ENCODE measurements at regions not wholly inside any gene's neighbourhood (a gene's known extent, or its start where the extent isn't known, plus 50 kb on each side); places are given as distances from the start of the nearest gene placed in this dataset.

GRCh38 chr6:14452567-14453527 lies 335.3 kb downstream of the CD83 start:
- Histone ChIP-seq H3K36me3 (ENCODE audit: low read length) (no peaks in the 10 kb centered on the region), H3K4me3 (ENCODE audit: insufficient read depth, low read length, poor library complexity, severe bottlenecking) (no peak overlapping the region), H3K9me3 (ENCODE audit: insufficient read depth, low read length) (no peaks in the 10 kb centered on the region), H3K4me2 (ENCODE audit: low read depth, low read length, poor library complexity, severe bottlenecking) (no peak overlapping the region), H4K20me1 (ENCODE audit: low read depth, low read length) (no peaks in the 10 kb centered on the region), H3F3A (ENCODE audit: insufficient read depth) (no peaks in the 10 kb centered on the region), H3K9me2 (replicated peaks; ENCODE audit: insufficient read depth, low read length) (no peaks in the 10 kb centered on the region), H3K27me3 (ENCODE audit: low read length) (no peaks in the 10 kb centered on the region), H3K27ac (ENCODE audit: low read depth, low read length) (no peak overlapping the region), H2AFZ (ENCODE audit: low read depth, low read length, severe bottlenecking) (no peak overlapping the region), H3K79me2 (ENCODE audit: insufficient read depth, low read length) (no peaks in the 10 kb centered on the region), H3K9ac (ENCODE audit: low read length) (no peak overlapping the region)
- TF ChIP-seq CTCF (IDR thresholded peaks at IDR 0.05; ENCODE audit: insufficient read depth, low read length, poor library complexity, severe bottlenecking) (no peak), EZH2phosphoT487 (conservative IDR thresholded peaks at IDR 0.05; ENCODE audit: low read length) (no peak)

GRCh38 chr6:14453712-14454472 lies 336.3 kb downstream of the CD83 start:
- no peak overlapping the region for H2AFZ ChIP-seq (ENCODE audit: low read depth, low read length, severe bottlenecking)
- no peak overlapping the region for H3K4me3 ChIP-seq (ENCODE audit: insufficient read depth, low read length, poor library complexity, severe bottlenecking)
- no peak overlapping the region for H3K9ac ChIP-seq (ENCODE audit: low read length)
- no peaks in the 10 kb centered on the region for H4K20me1 ChIP-seq (ENCODE audit: low read depth, low read length)
- TF ChIP-seq EZH2phosphoT487 (conservative IDR thresholded peaks at IDR 0.05; ENCODE audit: low read length) (no peak), CTCF (IDR thresholded peaks at IDR 0.05; ENCODE audit: insufficient read depth, low read length, poor library complexity, severe bottlenecking) (no peak)
- no peaks in the 10 kb centered on the region for H3K9me2 ChIP-seq (replicated peaks; ENCODE audit: insufficient read depth, low read length)
- H3K4me2 ChIP-seq (ENCODE audit: low read depth, low read length, poor library complexity, severe bottlenecking) = no peak overlapping the region
- no peaks in the 10 kb centered on the region for H3K9me3 ChIP-seq (ENCODE audit: insufficient read depth, low read length)
- no peaks in the 10 kb centered on the region for H3K36me3 ChIP-seq (ENCODE audit: low read length)
- H3K79me2 ChIP-seq (ENCODE audit: insufficient read depth, low read length) = no peaks in the 10 kb centered on the region
- H3K27me3 ChIP-seq (ENCODE audit: low read length) = no peaks in the 10 kb centered on the region
- H3F3A ChIP-seq (ENCODE audit: insufficient read depth) = no peaks in the 10 kb centered on the region
- no peak overlapping the region for H3K27ac ChIP-seq (ENCODE audit: low read depth, low read length)

- no peak overlapping the region for H3K4me3 ChIP-seq (ENCODE audit: insufficient read depth, low read length, poor library complexity, severe bottlenecking)
- no peak overlapping the region for H3K27ac ChIP-seq (ENCODE audit: low read depth, low read length)
- no peaks in the 10 kb centered on the region for H3K27me3 ChIP-seq (ENCODE audit: low read length)
- H4K20me1 ChIP-seq (ENCODE audit: low read depth, low read length) = no peaks in the 10 kb centered on the region
- H3K9me3 ChIP-seq (ENCODE audit: insufficient read depth, low read length) = no peaks in the 10 kb centered on the region
- TF ChIP-seq CTCF (IDR thresholded peaks at IDR 0.05; ENCODE audit: insufficient read depth, low read length, poor library complexity, severe bottlenecking) (no peak), EZH2phosphoT487 (conservative IDR thresholded peaks at IDR 0.05; ENCODE audit: low read length) (no peak)
- no peak overlapping the region for H2AFZ ChIP-seq (ENCODE audit: low read depth, low read length, severe bottlenecking)
- no peak overlapping the region for H3K4me2 ChIP-seq (ENCODE audit: low read depth, low read length, poor library complexity, severe bottlenecking)
- H3K9me2 ChIP-seq (replicated peaks; ENCODE audit: insufficient read depth, low read length) = no peaks in the 10 kb centered on the region
- H3K9ac ChIP-seq (ENCODE audit: low read length) = no peak overlapping the region
- no peaks in the 10 kb centered on the region for H3K79me2 ChIP-seq (ENCODE audit: insufficient read depth, low read length)
- H3K36me3 ChIP-seq (ENCODE audit: low read length) = no peaks in the 10 kb centered on the region
- H3F3A ChIP-seq (ENCODE audit: insufficient read depth) = no peaks in the 10 kb centered on the region
Measured at GRCh38 chr6:14454473-14454775, 336.9 kb downstream of the CD83 start.
